Fibroblast of skin of right biceps (primary cell): ENCODE measurements at regions not wholly inside any gene's neighbourhood (a gene's known extent, or its start where the extent isn't known, plus 50 kb on each side); places are given as distances from the start of the nearest gene placed in this dataset.
"Not testable (repeated sequence)": the region's sequence is repeated elsewhere in the genome, so short reads cannot be mapped to it uniquely, and the experiment has no call there.

Experiments
- DNase-seq: peaks from one replicate; pipeline ENCODE4 v3.0.0-alpha.2; 2013

DNA sequence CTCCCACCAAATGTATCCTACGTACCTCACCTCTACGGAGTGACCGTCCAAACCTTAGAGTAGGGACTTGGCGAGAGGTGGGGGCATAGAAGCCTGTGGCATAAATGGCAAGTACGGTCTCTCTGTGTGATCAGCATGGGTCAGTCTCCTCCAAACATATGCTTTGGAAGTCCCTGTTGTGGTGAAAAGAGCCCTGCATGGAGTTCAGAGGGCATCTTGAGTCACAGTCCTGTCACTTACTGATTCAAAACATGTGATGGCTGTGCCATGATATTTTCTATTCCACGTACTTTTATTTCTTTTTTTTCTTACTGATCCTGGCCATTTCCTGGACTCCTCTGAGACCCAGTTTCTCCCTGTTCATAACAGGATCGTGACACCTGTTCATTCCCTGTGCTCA is 67.5 kb upstream of the CEP85L start:
- DNase-seq = no peak

DNA sequence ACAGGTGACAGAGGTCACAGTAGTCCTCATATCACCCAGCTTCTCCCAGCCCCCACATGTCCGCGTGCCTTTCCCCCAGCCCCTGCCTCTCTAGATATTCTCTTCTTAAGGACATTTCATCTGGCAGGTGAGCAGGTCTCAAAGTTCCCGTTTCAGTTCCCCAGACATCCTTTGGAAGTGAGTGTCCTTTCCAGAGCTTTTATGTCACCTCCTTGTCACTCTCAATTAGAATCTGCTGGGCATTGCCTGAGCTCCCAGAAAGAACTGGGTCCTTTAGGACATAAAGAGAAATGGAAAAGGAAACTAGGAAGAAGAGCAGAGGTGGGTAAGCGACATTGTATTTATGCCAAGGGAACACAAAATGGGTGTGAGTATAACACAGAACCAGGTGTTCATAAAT is 66.9 kb upstream of the CEP85L start:
- DNase-seq = no peak

GRCh38 chr6:118717106-118717505 is 65.7 kb upstream of the CEP85L start:
- no peak for DNase-seq

DNA sequence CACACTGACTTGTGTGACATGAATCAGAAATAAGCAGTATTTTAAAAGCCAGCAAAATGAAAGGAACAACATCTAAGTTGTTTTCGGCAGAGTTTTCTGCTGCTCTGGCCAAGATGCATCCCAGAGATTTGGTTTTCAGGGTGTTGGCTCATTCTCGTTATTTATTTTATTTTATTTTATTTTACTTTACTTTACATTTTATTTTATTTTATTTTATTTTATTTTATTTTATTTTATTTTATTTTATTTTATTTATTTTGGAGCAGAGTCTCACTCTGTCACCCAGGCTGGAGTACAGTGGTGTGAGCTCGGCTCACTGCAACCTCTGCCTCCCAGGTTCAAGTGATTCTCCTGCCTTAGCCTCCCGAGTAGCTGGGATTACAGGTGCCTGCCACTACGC is 64.5 kb upstream of the CEP85L start:
- DNase-seq = not testable (repeated sequence)

- no peak for DNase-seq
These were observed 64.0 kb upstream of the CEP85L start for GRCh38 chr6:118715376-118715775.

- DNase-seq = no peak
These were observed 63.4 kb upstream of the CEP85L start for GRCh38 chr6:118714756-118715155.

DNA sequence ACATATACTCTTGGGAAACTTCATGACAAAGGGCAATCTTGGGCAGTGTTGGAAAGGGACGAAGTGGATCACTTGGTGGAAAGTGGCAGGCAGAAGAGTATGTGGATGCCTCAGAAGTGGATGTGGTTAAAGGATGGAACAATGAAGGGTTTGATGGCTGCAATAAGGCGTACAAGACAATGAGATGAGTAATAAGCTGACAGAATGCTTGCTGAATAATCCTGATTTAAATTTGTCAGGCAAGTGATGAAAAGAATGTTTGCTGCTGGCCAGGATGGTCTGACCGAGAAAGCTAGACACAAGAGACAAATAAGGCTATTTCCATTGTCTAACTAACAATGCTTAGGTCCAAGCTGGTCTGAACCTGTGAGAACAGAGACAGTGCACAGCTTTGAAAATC is 61.6 kb upstream of the CEP85L start:
- DNase-seq = peak; percentile 87

DNA sequence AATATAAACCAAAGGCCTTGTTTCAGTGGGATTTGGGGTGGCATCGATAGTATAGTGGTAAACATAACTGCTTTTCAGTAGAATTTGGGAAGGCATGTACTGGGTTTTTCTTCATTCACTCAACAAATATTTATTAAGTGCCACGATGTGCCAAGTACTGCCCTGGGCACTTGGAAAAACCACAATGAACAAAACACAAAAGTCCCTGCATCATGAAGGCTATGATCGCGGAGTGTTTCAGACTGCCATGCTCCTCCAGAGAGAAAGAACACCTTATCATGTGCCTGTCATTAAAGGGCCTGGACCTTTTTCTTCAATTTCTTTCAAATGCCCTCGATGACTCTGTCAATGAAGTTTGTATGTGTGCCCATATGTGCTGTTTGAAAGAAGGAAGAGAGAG is 59.2 kb upstream of the CEP85L start:
- DNase-seq = no peak

- DNase-seq = peak; percentile 92
These were observed 58.5 kb upstream of the CEP85L start for GRCh38 chr6:118709859-118710350.

DNA sequence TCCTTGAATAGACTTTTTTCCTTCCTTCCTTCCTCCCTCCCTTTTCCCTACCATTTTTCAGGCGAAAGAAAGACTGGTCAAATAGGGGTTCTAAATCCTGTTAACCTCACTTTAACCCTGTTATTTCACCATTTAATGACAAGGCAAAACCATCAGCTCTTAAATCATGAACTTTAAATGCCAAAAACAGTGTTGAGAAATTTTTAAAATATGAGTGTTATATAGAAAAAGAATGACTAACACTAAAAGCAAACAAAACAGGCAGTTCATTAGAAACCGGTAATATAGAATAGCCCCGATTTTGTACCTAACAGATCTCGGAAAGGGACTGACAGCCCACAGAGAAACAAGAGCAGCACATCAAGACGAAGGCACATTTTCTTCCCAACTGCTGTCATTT is 57.4 kb upstream of the CEP85L start:
- DNase-seq = peak; percentile 87

DNA sequence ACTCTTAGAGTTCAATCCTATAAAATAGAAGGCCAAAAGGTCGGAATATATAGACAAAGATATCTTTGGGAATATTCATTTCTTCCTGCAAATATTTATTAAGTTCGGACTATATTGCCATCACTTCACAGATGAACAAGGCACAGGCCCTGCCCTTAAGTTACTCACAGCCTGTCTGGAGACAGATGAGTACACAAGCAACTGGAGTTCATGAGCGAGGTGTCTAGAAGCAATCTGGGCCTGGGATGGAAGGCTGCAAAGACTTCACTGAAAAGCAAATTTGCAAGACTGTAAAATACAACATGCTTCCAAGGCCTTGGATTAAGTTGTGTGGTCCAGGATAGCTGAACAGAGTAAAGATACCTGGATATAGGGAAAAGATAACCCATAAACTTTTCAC is 56.7 kb upstream of the CEP85L start:
- peak; percentile 30 for DNase-seq

DNA sequence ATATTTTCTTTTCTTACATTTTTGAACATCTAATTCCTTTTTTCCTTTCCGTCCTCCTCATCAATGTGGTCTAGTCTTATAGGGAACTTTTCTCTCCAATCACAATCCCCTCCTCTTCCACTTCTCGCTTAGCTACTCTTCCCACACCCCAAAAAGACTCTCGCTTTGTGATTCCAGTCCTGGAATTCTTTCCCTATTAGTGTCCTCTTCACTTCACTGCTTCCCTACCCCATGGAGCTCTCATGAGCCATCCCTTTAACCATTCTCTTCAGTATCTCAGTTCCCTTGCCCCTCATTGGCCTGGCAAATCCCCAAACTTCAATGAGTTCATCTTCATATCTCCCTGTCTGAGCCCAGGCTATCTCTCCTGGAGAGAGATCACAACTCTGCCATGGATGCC is 55.3 kb upstream of the CEP85L start:
- peak; percentile 83 for DNase-seq

DNA sequence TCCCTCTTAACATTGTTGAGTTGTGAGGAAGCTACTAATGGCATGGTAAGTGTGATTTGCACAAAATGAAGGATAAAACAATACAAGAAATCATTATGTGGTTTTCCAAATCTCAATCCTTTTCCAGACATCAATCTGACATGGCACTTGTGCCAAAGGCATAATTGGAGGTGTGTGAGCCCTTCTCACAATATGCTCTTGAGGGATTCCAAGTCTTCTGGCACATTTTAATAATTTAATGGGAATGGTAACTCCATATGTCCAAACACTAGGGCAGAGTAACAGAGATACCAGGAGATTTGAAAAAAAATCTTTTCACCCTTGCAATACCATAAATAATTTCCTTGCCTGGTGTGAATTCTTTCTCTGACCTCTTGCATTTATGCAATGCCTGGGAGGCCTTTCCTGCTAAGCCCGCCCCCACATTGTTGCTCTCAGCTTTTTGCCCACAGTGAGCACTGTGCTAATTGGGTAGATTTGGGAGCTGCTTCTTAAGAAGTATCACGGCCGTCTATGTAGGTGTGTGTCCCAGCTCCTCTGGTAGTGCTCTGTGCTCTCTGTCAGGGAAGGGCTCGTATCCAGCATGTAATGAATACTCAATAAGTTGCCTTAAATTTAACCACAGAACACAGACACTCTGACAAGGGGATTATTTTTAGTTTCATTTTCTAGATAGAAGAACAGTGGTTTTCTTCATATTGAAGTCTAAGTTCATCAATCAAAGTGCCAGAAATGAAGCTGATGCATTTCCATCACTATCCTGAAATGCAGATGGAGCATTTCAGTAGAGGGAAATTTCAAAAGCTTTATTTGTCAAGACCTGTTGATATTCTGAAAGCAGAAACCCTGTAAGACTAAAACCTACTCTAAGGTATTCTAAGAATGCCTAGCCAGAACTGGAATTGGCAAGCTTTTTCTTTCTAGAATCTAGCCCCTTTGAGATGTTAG is 54.4 kb upstream of the CEP85L start:
- DNase-seq = peak; percentile 73

- DNase-seq = no peak
These were observed 53.5 kb upstream of the CEP85L start for GRCh38 chr6:118704915-118705314.

DNA sequence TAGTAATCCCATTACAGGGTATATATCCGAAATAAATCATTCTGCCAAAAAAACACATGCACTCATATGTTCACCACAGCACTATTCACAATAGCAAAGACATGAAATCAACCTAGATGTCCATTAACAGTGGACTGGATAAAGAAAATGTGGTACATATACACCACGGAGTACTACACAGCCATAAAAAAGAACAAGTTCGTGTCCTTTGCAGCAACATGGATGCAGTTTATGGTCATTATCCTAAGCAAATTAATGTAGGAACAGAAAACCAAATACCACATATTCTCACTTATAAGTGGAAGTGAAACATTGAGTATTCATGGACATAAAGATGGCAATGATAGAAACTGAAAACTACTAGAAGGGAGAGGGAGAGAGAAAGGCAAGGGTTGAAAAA is 49.9 kb upstream of the CEP85L start:
- not testable (repeated sequence) for DNase-seq
